ENCODE measurements at regions not wholly inside any gene's neighbourhood (a gene's known extent, or its start where the extent isn't known, plus 50 kb on each side); places are given as distances from the start of the nearest gene placed in this dataset.

DNA sequence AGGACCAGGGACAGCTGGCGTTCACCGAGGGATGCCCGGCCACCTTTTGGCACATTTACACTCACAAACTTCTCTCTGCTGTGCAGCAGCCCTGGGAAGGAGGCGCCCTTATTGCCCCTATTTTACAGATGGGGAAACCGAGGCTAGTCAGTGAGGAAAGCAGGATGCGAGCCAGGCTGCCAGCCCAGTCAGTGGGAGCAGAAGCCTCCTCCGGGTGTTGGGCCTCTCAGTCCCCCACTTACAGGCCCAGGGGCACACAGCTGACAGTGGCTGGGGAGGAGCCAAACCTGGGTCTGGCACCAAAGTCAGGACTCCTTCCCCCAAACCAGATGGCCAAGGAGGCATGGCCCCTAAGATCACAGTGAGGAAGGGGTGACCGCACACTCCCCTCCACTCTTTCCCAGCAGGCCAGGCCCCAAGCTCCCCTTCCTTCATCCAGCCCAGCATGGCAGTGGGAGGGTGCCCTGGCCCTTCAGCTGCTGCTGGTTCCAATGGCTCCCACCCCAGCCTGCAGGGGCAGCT, 121.4 kb upstream of the ANO1 start:
- Histone ChIP-seq H3K27ac (no peak overlapping the region), H3K9me3 (no peaks in the 10 kb centered on the region), H3K4me1 (no peaks in the 10 kb centered on the region), H3K27me3 (no peaks in the 10 kb centered on the region), H3K36me3 (no peaks in the 10 kb centered on the region), H3K4me3 (no peak overlapping the region)
- TF ChIP-seq CTCF (IDR thresholded peaks at IDR 0.05) = no peak
- DNase-seq = peak in 1 of 3 donors; percentile 31

DNA sequence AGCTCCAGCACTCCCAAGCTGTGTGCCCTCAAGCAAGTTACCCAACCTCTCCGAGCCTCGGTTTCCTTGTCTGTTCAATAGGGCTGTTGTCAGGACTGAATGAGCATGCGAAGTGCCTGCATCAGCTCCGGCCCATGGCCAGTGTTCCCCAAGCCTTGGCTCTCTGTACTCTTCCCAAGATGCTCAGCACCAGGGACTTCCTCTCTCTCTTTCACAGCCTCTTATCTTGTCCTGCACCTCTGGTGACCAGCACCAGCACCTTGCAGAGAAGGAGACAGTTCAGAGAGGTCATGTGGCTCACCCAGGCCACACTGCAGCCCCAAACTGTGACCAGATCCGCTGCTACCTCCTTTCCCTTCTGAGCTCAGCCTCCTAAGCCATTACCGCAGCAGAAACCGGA, 120.3 kb upstream of the ANO1 start:
- Histone ChIP-seq H3K4me3 (no peak overlapping the region), H3K9me3 (no peaks in the 10 kb centered on the region), H3K36me3 (no peaks in the 10 kb centered on the region), H3K27ac (no peak overlapping the region), H3K4me1 (no peaks in the 10 kb centered on the region), H3K27me3 (no peaks in the 10 kb centered on the region)
- peak in 1 of 3 donors; percentile 35 for DNase-seq
- TF ChIP-seq POLR2A (IDR thresholded peaks at IDR 0.05) = no peak
- TF ChIP-seq CTCF (IDR thresholded peaks at IDR 0.05) = no peak

GRCh38 chr11:69958308-69958707, 119.8 kb upstream of the ANO1 start:
- TF ChIP-seq CTCF (IDR thresholded peaks at IDR 0.05) = no peak
- TF ChIP-seq POLR2A (IDR thresholded peaks at IDR 0.05) = no peak
- Histone ChIP-seq H3K9me3 (no peaks in the 10 kb centered on the region), H3K36me3 (no peaks in the 10 kb centered on the region), H3K4me3 (no peak overlapping the region), H3K27ac (no peak overlapping the region), H3K4me1 (no peaks in the 10 kb centered on the region), H3K27me3 (no peaks in the 10 kb centered on the region)
- no peak for DNase-seq

DNA sequence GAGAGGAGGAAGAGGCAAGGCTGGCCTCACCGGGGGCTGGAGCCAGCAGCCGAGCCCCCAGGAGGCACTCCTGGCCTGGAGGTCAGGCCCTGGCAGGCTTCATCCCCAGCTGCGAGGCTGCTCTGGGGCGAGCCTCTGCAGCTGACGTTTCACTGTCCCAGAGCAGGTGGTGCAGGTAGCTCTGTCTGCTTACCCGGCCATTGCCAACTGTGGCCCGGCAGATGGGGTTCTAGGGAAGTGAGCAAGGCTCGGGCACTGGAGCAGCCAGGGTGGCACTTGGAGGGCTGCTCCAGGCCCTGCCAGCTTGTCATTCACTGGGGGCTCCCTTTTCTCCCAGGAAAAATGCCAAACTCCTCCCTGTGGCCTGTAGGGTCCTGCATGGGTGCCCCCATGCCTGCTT, 118.7 kb upstream of the ANO1 start:
- Histone ChIP-seq H3K36me3 (no peaks in the 10 kb centered on the region), H3K4me1 (no peaks in the 10 kb centered on the region), H3K27me3 (no peaks in the 10 kb centered on the region), H3K27ac (no peak overlapping the region), H3K9me3 (no peaks in the 10 kb centered on the region), H3K4me3 (no peak overlapping the region)
- no peak for TF ChIP-seq CTCF (IDR thresholded peaks at IDR 0.05)
- TF ChIP-seq POLR2A (IDR thresholded peaks at IDR 0.05) = no peak
- DNase-seq = peak in 1 of 3 donors; percentile 46

DNA sequence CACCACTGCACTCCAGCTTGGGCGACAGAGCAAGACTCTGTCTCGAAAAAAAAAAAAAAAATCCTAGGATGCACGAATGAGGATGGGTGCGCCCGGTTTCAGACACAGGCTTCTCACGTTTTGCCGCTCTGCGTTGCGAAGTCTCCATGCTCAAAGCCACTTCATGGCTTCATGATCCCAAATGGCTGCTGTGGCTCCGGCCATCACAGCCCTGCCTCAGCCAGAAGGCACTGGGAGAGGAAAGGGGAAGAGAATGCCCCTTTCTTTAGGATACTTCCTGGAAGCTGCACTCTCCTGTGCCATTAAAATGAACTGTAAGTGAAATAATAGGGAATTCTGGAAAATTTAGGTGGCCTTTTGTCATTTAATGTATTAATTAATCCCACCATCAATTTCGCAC, 116.4 kb upstream of the ANO1 start:
- no peaks in the 10 kb centered on the region for H3K36me3 ChIP-seq
- H3K27ac ChIP-seq = no peak overlapping the region
- H3K27me3 ChIP-seq = no peaks in the 10 kb centered on the region
- no peak overlapping the region for H3K4me3 ChIP-seq
- H3K4me1 ChIP-seq = no peaks in the 10 kb centered on the region
- no peak for DNase-seq
- TF ChIP-seq POLR2A (IDR thresholded peaks at IDR 0.05) (no peak), CTCF (IDR thresholded peaks at IDR 0.05) (no peak)
- H3K9me3 ChIP-seq = no peaks in the 10 kb centered on the region

GRCh38 chr11:69962152-69962551, 116.0 kb upstream of the ANO1 start:
- Histone ChIP-seq H3K4me1 (no peaks in the 10 kb centered on the region), H3K4me3 (no peak overlapping the region), H3K27ac (no peak overlapping the region), H3K9me3 (no peaks in the 10 kb centered on the region), H3K27me3 (no peaks in the 10 kb centered on the region), H3K36me3 (no peaks in the 10 kb centered on the region)
- no peak for TF ChIP-seq CTCF (IDR thresholded peaks at IDR 0.05)
- TF ChIP-seq POLR2A (IDR thresholded peaks at IDR 0.05) = no peak
- peak in 1 of 3 donors; percentile 81 for DNase-seq
